ENCODE measurements at regions not wholly inside any gene's neighbourhood (a gene's known extent, or its start where the extent isn't known, plus 50 kb on each side); places are given as distances from the start of the nearest gene placed in this dataset.

DNA sequence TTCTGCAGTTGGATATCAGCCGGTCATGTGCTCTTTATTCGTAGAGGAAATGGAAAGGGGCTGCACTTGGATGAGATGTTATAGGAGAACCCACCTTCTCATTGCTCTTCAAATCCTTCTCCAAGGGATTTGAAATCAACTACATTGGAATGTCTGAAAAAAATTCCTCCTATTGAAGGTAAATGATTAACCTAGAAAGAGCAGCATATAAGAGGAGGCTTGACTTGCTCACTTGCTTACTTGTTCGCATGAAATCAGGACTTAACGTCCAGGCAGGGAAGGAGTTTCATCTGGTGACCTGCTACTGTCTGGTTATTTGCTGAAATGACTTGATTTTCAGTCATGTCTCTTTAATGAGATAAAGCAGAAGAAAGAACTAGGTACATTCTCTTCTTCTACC is 338.4 kb upstream of the NOCT start:
- no peaks in the 10 kb centered on the region for H3K36me3 ChIP-seq
- no peak overlapping the region for H3K4me3 ChIP-seq
- no peak for DNase-seq (ENCODE audit: low spot score)
- H3K27me3 ChIP-seq (replicated peaks; ENCODE audit: insufficient read depth) = no peaks in the 10 kb centered on the region
- H3K27ac ChIP-seq = no peak overlapping the region
- H3K9me3 ChIP-seq = no peaks in the 10 kb centered on the region
- intact Hi-C loops (cut with DNase I) = loop anchor here (5.0 kb wide), 1 partner anchor 590 kb away; no protein-coding TSS in a partner anchor
- 95% methylated on average over 4 of the region's 4 CpGs for WGBS
- no peaks in the 10 kb centered on the region for H3K4me1 ChIP-seq (replicated peaks)
- TF ChIP-seq, protein P1, sequence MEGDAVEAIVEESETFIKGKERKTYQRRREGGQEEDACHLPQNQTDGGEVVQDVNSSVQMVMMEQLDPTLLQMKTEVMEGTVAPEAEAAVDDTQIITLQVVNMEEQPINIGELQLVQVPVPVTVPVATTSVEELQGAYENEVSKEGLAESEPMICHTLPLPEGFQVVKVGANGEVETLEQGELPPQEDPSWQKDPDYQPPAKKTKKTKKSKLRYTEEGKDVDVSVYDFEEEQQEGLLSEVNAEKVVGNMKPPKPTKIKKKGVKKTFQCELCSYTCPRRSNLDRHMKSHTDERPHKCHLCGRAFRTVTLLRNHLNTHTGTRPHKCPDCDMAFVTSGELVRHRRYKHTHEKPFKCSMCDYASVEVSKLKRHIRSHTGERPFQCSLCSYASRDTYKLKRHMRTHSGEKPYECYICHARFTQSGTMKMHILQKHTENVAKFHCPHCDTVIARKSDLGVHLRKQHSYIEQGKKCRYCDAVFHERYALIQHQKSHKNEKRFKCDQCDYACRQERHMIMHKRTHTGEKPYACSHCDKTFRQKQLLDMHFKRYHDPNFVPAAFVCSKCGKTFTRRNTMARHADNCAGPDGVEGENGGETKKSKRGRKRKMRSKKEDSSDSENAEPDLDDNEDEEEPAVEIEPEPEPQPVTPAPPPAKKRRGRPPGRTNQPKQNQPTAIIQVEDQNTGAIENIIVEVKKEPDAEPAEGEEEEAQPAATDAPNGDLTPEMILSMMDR (IDR thresholded peaks at IDR 0.05) = no peak
- TF ChIP-seq POLR2A (IDR thresholded peaks at IDR 0.05) (no peak), POLR2AphosphoS5 (IDR thresholded peaks at IDR 0.05) (no peak)

DNA sequence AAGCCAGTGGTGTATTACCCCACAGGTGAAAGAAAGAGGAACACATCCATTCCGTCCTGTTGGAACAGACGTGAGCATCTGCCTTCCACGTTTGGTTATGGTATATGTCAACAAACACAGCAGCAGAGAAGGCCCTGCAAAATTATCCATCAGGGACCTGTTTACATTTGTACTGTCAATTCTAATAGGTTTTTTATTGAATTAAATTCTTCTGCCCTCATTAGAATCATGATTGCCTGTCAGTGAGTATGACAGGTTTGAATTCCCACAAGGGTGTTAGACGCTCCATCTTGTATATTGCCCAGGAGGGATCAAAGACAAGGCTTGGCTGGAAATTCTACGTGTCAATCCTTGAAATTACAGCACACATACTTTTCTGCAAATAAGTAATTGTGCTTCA is 339.9 kb upstream of the NOCT start:
- TF ChIP-seq POLR2AphosphoS5 (IDR thresholded peaks at IDR 0.05) (no peak), POLR2A (IDR thresholded peaks at IDR 0.05) (no peak)
- TF ChIP-seq, protein P1 (IDR thresholded peaks at IDR 0.05) = no peak
- no peak overlapping the region for H3K4me3 ChIP-seq
- H3K27ac ChIP-seq = no peak overlapping the region
- H3K27me3 ChIP-seq (replicated peaks; ENCODE audit: insufficient read depth) = no peaks in the 10 kb centered on the region
- DNase-seq (ENCODE audit: low spot score) = no peak
- H3K4me1 ChIP-seq (replicated peaks) = no peaks in the 10 kb centered on the region
- H3K9me3 ChIP-seq = no peaks in the 10 kb centered on the region
- H3K36me3 ChIP-seq = no peaks in the 10 kb centered on the region
- 78% methylated on average over 5 of the region's 5 CpGs for WGBS
- intact Hi-C loops (cut with DNase I) = loop anchor here (5.0 kb wide), 1 partner anchor 588 kb away; no protein-coding TSS in a partner anchor

DNA sequence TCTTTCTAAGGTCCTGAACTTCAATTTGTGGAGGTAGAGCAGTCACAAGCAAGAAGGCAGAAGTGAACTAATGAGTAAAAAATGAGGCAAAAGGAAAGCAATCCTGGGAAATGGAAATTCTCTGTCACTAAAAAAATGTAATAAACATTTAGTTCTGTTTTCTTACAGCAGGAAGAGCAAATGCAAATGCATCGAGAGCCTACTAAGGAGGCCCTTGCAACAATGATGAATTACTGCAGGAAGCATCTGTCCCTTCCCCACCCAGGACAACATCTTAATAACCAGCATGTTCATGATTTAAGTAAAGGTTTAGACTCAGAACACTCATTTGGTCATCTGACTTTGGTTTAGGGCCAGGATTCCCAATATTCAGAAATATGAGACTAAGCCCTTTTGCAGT is 341.4 kb upstream of the NOCT start:
- WGBS = 79% methylated on average over 1 of the region's 1 CpG
- TF ChIP-seq, protein P1 (IDR thresholded peaks at IDR 0.05) = no peak
- TF ChIP-seq POLR2A (IDR thresholded peaks at IDR 0.05) (no peak), POLR2AphosphoS5 (IDR thresholded peaks at IDR 0.05) (no peak)
- no peaks in the 10 kb centered on the region for H3K27me3 ChIP-seq (replicated peaks; ENCODE audit: insufficient read depth)
- DNase-seq (ENCODE audit: low spot score) = no peak
- H3K9me3 ChIP-seq = no peaks in the 10 kb centered on the region
- H3K27ac ChIP-seq = no peak overlapping the region
- intact Hi-C loops (cut with DNase I) = no loop called here
- H3K4me3 ChIP-seq = no peak overlapping the region
- no peaks in the 10 kb centered on the region for H3K36me3 ChIP-seq
- no peaks in the 10 kb centered on the region for H3K4me1 ChIP-seq (replicated peaks)

DNA sequence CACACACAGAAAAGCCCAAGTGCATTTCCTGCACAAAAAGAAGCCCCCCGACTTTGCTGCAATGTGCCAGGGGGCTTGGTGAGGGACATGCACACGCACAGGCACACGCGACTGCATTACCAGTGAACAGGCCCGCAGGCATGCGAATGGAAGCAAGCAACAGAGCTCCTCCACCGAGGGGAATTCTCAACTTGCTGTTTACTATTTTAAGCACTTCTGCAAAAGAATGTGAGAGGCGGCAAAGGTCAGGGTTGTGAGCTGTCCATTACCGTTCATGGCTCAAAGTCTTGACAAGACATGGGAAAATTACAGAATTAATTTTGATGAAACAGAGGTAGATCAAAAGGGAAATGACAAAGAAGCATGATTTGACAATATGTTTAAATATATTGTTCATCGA is 342.5 kb upstream of the NOCT start:
- intact Hi-C loops (cut with DNase I) = no loop called here
- 82% methylated on average over 10 of the region's 10 CpGs for WGBS

DNA sequence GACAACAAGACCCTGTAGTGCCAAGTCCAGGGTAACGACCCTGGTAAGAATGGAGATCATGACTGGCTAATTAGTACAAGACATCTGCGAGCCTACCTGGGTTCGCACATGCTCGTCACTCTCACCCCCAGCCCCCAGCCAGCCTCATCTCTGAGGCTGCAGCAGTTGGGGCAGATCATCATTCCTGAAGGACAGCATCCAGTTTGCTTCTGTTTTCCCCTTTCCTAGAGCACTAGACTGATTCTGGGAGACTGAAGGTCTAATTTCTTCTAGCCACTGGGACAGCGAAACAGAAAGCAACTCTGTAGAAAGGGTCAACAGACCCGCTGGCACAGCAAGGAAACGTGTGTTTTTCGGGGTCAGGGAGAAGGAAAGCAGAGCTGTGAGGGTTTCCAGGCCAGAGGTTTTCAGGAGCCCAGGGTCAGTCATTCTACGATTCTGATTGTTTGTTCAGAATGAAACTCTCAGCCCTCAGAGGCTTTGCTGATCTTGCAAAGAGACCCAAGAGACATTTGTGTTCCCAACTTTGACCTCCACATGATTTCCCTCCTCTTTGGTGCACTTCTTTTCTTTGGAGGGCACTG is 343.1 kb upstream of the NOCT start:
- WGBS = 93% methylated on average over 9 of the region's 9 CpGs
- no peaks in the 10 kb centered on the region for H3K4me1 ChIP-seq (replicated peaks)
- no peak for DNase-seq (ENCODE audit: low spot score)
- no peaks in the 10 kb centered on the region for H3K27me3 ChIP-seq (replicated peaks; ENCODE audit: insufficient read depth)
- no peaks in the 10 kb centered on the region for H3K9me3 ChIP-seq
- no peak overlapping the region for H3K4me3 ChIP-seq
- no peak overlapping the region for H3K27ac ChIP-seq
- TF ChIP-seq POLR2AphosphoS5 (IDR thresholded peaks at IDR 0.05) = no peak
- TF ChIP-seq POLR2A (IDR thresholded peaks at IDR 0.05) = no peak
- TF ChIP-seq, protein P1 (IDR thresholded peaks at IDR 0.05) = no peak
- H3K36me3 ChIP-seq = no peaks in the 10 kb centered on the region
- intact Hi-C loops (cut with DNase I) = no loop called here

More for the DNA sequence above, 342.5 kb upstream of the NOCT start:
- Histone ChIP-seq H3K27me3 (replicated peaks; ENCODE audit: insufficient read depth) (no peaks in the 10 kb centered on the region), H3K4me1 (replicated peaks) (no peaks in the 10 kb centered on the region), H3K27ac (no peak overlapping the region), H3K4me3 (no peak overlapping the region), H3K36me3 (no peaks in the 10 kb centered on the region), H3K9me3 (no peaks in the 10 kb centered on the region)
- no peak for TF ChIP-seq POLR2A (IDR thresholded peaks at IDR 0.05)
- TF ChIP-seq POLR2AphosphoS5 (IDR thresholded peaks at IDR 0.05) = no peak
- TF ChIP-seq, protein P1 (IDR thresholded peaks at IDR 0.05) = no peak
- no peak for DNase-seq (ENCODE audit: low spot score)
